Iris pigment epithelial cell (primary cell): ENCODE measurements at regions not wholly inside any gene's neighbourhood (a gene's known extent, or its start where the extent isn't known, plus 50 kb on each side); places are given as distances from the start of the nearest gene placed in this dataset.
"Not testable (repeated sequence)": the region's sequence is repeated elsewhere in the genome, so short reads cannot be mapped to it uniquely, and the experiment has no call there.

ENCODE experiments used
- DNase-seq: peaks from one replicate; pipeline ENCODE4 v3.0.0-alpha.2; 2011; ENCODE audit warnings: low read depth

DNA sequence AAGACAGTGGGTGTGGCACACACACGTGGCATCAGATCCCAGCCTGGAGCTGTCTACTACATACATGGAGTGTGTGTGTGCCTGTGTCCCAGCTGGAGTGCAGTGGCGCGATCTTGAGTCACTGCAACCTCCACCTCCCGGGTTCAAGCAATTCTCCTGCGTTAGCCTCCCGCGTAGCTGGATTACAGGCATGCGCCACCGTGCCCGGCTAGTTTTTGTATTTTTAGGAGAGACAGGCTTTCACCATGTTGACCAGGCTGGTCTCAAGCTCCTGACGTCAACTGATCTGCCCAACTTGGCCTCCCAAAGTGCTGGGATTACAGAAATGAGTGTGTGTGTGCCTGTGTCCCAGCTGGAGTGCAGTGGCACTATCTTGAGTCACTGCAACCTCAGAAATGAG, 108.8 kb downstream of the IL12A start:
- no peak for DNase-seq

DNA sequence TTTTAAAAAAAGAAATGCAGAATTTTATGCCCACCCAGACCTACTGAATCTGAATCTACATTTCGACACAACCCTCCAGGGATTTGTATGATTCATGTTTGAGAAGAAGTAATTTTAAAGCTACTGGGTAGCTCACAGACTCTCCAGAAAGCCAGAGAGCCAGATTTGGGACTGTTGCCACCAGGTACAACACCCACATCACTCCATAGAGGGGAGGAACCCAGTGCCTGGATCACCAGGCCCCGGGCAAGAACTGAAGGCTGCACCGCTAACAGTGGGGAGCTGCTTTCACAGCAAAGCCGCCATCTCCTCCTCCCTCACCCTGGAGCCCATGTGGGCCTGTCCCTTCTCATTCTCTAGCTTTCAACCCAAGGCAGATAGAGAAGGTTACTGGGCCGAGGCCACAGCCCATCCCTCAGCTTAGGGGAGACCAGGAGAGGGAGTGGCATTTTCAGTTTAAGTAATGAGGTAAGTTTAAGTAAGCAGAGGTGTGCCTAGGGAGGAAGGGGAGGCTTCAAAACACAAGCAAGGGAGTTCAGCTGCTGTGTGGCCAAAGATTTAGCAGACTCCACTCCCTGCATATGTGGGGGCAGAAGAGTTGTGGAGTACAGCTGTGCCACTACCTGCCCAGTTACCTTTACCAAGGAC, 109.8 kb downstream of the IL12A start:
- no peak for DNase-seq

- DNase-seq: no peak
Observed at GRCh38 chr3:160098926-160099626, 110.4 kb downstream of the IL12A start.

DNA sequence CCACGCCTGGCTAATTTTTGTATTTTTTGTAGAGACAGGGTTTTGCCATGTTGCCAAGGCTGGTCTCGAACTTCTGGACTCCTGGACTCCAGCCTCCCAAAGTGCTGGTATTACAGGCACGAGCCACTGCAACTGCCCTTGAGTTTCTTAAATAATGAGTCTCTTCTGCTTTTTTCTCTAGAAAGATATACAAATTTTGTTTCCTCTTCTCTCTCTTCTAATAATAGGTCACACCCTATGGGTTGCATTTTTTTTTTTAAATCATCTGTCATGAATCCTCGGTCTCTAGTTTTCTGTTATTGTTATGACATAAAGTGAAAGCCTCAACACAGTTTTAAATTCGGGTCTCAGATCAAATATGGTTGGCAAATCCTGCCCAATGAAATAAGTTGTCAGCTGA, 111.2 kb downstream of the IL12A start:
- no peak for DNase-seq

- no peak for DNase-seq
Observed at GRCh38 chr3:160100610-160101009, 112.0 kb downstream of the IL12A start.

GRCh38 chr3:160102001-160102400, 113.4 kb downstream of the IL12A start:
- not testable (repeated sequence) for DNase-seq

DNA sequence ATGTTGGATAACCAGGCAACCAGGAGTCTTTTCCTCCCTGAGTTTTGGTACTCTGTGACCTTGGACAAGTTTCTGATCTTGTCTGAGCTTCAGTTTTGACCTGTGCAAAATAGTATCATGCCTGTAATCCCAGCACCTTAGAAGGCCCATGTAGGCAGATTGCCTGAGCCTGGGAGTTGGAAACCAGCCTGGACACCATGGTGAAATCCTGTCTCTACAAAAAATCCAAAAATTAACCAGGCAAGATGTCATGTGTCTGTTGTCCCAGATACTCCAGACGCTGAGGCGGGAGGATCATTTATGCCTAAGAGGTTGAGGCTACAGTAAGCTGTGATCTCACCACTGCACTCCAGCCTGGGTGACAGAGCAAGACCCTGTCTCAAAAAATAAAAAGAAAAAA, 114.8 kb downstream of the IL12A start:
- DNase-seq: no peak

- no peak for DNase-seq
Observed at GRCh38 chr3:160105907-160106584, 117.4 kb downstream of the IL12A start.

DNA sequence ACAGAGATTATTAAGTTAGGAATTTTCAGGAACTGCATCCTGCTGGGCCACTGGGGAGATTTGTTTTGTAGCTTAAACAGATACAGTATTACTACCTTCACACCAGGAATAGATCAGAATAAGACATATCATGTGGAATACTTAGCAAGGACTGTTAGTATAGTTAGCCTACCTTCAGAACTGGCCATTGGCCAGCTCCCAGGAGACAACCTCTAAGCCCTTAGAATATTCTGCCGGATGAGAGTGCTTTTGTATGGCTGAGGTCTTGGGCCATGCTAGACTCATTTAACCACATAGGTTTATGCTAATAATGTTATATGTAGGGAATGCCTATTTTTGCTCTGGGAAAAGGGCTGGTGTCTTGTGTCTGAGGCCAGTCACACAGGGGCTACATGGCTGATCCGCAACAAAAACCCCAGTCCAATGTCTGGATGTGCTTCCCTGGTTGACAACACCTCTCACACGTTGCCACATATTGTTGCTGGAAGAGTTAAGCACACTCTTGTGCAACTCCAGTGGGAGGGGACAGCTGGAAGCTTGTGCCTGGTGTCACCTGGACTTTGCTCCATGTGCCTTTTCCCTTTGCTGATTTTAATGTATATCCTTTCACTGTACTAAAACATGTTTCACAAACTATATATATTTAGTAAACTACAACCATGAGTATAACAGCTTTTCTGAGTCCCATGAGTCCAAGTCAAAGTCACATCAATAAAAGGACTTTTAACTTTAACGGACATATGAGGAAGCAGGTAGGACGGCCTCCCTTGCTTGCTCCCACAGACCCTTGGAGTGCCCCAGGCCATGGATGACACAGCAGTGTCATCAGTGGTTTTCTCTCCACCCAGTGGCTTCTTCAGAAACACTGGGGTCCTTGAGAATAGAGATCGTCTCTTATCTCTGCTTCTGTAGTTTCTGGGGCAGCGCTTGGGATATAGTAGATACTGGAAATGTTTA, 118.0 kb upstream of the C3orf80 start:
- no peak for DNase-seq

DNA sequence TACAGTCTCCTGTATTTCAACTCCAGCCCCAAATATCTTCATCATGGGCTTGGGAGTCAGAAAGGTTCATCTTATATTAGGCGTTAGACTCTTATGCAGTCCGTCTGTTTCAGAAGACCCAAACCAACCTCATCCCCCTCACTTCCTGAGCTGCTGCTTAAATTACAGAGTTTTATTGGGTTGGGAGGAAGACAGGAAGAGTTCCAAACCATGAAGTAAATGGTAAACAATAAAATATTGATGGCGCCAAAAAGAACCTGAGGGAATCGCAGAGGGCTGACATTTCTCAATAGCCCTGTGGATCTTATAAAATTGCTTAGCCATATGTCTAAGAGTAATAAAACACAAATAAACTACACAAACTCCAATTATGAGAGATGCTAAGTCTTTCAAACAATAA, 116.9 kb upstream of the C3orf80 start:
- DNase-seq: no peak

DNA sequence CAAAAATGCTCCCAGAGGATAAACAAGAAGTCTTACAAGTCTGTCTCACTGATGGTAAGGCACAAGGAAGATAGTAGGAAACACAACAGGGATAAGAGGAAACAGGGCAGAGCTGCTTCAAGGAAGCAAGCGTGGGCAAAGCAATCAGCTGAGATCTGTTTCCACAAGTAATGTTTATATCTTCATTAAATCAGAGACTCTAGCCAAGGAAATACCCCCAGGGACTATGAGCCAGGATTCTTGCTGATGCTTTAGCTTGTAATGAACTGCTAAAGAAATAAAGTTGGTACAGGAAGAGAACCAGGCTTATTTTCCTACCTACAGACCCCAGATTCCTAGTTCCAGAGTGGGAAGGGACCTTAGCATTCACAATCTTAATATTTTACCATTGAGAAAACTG, 112.7 kb upstream of the C3orf80 start:
- no peak for DNase-seq

GRCh38 chr3:160112996-160113395, 112.2 kb upstream of the C3orf80 start:
- no peak for DNase-seq

DNA sequence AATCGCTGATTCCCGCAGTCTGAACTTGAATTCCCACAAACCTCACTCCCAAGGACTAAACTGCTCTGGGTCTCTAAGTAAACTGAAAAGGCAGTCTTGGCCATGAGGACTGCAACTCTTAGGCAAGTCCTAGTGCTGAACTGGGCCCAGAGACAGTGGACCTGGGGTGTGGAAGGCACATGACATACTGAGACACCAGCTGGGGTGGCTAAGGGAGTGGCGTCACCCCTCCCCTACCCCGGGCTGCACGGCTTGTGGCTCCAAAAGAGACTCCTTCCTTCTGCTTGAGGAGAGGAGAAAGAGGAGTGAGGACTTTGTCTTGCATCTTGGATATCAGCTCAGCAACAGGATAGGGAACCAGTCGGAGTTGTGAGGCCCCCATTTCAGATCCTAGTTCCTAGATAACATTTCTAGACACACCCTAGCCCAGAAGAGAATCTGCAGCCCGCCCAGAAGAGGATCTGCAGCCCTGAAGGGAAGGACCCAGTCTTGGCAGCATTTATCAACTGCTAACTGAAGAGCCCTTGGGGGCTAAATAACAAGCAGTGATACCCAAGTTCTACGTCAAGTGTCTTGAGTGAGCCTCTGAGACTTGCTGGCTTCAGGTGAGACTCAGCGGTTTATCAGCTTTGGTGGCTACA, 110.7 kb upstream of the C3orf80 start:
- no peak for DNase-seq

DNA sequence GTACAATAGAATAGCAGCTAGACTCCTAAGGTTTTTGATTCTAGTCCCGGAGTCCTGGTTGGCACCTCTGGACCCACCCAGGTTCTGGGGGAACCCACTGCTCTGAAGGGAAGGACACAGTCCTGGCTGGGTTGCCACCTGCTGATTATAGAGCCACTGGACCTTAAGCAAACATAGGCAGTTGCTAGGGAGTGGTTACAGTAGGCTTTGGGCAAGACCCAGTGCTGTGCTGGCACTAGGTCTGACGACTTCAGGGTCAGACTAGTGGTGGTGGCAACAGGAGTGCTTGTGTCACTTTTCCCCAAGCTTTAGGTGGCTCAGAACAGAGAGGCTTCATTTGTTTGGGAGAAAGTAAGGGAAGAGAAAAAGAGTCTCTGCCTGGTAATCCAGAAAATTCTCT, 109.8 kb upstream of the C3orf80 start:
- DNase-seq: no peak

- no peak for DNase-seq
Observed at GRCh38 chr3:160124224-160124623, 101.0 kb upstream of the C3orf80 start.

DNA sequence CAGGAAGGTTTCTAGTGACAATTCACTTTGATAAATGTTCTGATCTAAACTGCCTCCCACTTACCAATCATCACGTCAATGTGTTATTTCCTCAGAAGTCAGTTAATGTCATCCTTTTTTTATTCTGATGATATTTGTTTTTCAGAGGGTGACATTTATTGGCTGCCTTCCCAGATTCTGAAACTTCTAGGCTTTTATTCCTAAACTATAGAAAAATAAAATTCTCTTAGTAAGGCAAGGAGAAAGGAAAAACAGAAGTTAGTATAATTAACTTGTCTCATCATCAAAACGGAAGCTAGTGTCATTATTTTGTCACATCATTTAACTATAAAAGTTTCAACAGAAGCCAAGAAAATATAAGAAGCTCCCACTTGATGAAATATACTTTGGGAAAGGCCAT, 100.0 kb upstream of the C3orf80 start:
- peak; percentile 35 for DNase-seq

DNA sequence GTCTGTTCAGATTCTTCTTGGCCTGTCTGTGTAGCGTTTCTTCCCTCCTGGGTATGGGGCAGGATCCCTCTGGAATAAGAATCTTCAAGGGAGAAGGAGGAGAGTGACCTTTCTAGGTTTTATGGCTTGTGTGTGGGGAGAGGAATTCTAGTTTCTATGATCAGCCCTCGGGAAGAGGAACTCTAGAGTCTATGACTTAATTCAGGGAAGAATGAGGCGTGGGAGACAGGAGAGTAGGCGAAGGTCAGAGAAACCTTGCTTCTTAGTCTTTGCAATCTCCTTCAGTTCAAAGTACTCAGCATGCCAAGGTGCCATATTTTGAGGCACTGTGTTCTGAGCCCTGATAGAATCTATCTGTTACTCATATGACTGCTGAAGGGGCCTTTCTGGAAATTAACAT, 99.2 kb upstream of the C3orf80 start:
- DNase-seq: no peak

DNA sequence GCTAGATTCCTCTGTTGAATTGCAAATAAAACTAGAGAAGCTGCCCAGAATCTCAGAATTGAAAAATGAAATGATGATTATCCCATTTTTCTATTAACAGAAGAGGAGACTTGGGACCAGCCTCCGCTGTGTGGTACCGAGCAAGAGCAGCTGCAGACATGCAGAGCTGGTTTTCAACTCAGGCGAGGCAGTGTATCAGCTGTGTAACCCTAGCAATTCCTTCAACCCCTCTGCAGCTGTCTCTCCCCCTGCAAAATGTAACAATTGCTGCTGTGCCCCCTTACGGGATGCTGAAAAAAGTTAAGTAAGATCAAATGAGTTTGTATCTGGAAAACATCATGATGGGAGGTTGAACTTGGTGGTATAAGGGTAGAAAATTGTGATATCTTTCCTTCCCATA, 98.5 kb upstream of the C3orf80 start:
- no peak for DNase-seq

DNA sequence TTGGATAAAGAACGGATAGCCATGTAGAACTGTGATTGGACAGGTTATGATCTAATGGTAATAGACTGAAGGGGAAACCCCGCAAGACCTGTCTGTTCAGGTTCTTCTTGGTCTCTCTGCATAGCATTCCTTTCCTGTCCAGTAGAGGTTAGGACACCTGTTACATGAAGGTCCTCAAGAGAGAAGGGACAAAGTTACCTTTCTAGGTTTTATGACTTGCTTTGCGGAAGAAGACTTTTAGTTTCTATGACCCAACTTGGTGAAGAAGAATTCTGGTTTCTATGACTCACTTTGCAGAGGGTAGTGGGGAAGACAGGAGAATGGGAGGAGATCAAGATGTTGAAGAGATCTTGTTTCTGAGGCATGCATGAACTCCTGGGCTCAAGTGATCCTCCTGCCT, 97.9 kb upstream of the C3orf80 start:
- DNase-seq: no peak

DNA sequence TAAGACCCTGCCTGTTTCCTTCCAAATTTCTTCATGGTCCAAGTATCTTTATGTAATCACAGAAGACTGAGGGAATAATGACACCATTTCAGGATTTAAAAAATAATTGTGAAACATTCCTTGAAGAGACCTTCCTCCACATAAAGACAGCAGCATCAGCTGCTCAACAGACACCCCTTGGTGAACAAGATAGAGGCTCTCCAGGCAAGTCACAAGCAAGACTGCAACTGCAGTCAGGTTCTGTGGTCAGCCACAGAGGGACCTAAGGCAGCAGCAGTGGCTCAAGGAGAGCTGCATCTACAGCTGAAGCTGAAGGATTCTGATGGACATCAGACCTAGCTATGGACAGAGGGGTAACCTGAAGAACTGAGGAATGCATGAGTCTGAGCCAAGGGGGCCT, 97.2 kb upstream of the C3orf80 start:
- DNase-seq: no peak

DNA sequence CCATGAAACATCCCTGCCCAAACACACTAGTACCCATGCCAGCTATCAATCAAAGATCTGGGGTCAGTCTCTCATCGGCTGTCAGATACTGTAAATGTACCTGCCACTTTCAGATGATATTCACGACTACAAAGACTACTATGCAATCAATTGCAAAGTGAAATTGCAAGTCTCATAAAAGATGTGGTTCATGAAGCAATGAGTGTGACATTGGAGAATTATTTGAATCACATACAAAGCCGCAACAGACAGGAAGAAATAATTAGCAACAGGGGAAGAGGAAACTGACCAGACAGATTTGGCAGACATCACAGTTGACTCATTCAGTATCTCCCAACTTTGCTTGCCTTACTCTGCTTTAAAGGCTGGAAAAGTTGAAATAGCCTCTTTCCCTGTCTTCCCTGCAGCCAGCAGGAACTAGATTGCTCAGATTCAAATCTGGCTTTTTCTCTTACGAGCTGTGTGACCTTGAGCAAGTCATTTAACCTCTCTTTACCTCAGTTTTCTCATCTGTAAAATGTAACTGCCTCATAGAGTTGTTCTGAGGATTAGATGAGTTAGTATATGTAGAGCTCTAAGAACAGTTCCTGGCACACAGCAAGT, 95.7 kb upstream of the C3orf80 start:
- DNase-seq: peak; percentile 98
